Esophagus muscularis mucosa (tissue), 2 donors: ENCODE measurements at regions not wholly inside any gene's neighbourhood (a gene's known extent, or its start where the extent isn't known, plus 50 kb on each side); places are given as distances from the start of the nearest gene placed in this dataset.

ENCODE experiments used
- EP300 ChIP-seq: sonication (generic); formaldehyde crosslinking; IDR thresholded peaks from one replicate; pipeline ENCODE4 v1.6.1; 2017; ENCODE audit warnings: antibody characterized with exemption
- POLR2A ChIP-seq: fragments of 450-650 bp; IDR thresholded peaks from one replicate; pipeline ENCODE4 v1.6.1; 2017; ENCODE audit warnings: antibody characterized with exemption, moderate library complexity, mild to moderate bottlenecking, low read depth

DNA sequence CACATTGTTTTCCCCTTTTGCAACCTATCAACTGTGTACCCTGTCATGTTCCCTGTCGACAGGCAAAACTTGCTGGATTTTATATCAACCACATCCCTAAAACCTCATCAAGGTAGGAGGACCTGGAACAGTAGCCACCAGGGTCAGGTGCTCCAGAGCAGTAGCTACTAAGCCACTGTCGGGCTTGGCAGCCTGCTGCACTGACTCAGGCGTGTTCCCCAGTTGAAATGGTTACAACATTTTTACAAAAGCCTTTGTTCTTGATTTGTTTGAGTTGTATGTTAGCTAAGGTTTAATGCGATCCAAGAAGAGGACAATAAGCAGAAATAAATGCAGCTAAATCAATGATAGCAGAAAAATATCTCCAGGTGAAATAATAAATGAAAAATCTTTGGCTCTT is 407.4 kb upstream of the TLE4 start:
- TF ChIP-seq EP300 (no peak), POLR2A (no peak)
